Neural cell (in vitro differentiated cells): ENCODE measurements at regions not wholly inside any gene's neighbourhood (a gene's known extent, or its start where the extent isn't known, plus 50 kb on each side); places are given as distances from the start of the nearest gene placed in this dataset.

ENCODE experiments used
- H2AFZ ChIP-seq: fragments of 200-600, 300-800 bp; sonication (generic), shearing (Covaris generic); 2 replicates; pipeline ENCODE4 v1.6.0; 2014; ENCODE audit warnings: low read depth, mild to moderate bottlenecking, antibody characterized with exemption, low read length, moderate library complexity
- H3F3A ChIP-seq: fragments of 200-600 bp; shearing (Covaris generic); 2 replicates; pipeline ENCODE4 v1.6.1; 2016; ENCODE audit warnings: mild to moderate bottlenecking, moderate library complexity, mixed read lengths, antibody characterized with exemption, low read length; ENCODE audit not compliant: insufficient read depth, poor library complexity, severe bottlenecking
- H3K27ac ChIP-seq: fragments of 200-600, 300-800 bp; sonication (generic), shearing (Covaris generic); 2 replicates; pipeline ENCODE4 v1.5.1; 2014; ENCODE audit warnings: mild to moderate bottlenecking, low read length, moderate library complexity
- H3K27me3 ChIP-seq: fragments of 300-800, 200-600 bp; sonication (generic), shearing (Covaris generic); 2 replicates; pipeline ENCODE4 v1.6.0; 2014; ENCODE audit warnings: mild to moderate bottlenecking, low read depth, low read length, moderate library complexity; ENCODE audit not compliant: insufficient read depth
- H3K36me3 ChIP-seq: fragments of 300-800, 200-600 bp; sonication (generic), shearing (Covaris generic); 2 replicates; pipeline ENCODE4 v1.5.1; 2014; ENCODE audit warnings: mild to moderate bottlenecking, antibody characterized with exemption, low read length, moderate library complexity; ENCODE audit not compliant: insufficient read depth
- H3K4me2 ChIP-seq: fragments of 300-800, 200-600 bp; sonication (generic), shearing (Covaris generic); 2 replicates; pipeline ENCODE4 v1.6.0; 2014; ENCODE audit warnings: mild to moderate bottlenecking, low read length
- H3K4me3 ChIP-seq: fragments of 300-800, 200-600 bp; sonication (generic), shearing (Covaris generic); 2 replicates; pipeline ENCODE4 v1.5.1; 2014; ENCODE audit warnings: mild to moderate bottlenecking, low read length, moderate library complexity
- H3K79me2 ChIP-seq: fragments of 200-600 bp; shearing (Covaris generic); replicated peaks from 2 replicates; pipeline ENCODE4 v1.6.0; 2014; ENCODE audit warnings: mild to moderate bottlenecking, low read length, moderate library complexity; ENCODE audit not compliant: insufficient read depth
- H3K9ac ChIP-seq: fragments of 300-800, 200-600 bp; sonication (generic), shearing (Covaris generic); 2 replicates; pipeline ENCODE4 v1.6.1; 2016; ENCODE audit warnings: mild to moderate bottlenecking, low read length, mixed read lengths
- H3K9me2 ChIP-seq: fragments of 200-600 bp; shearing (Covaris generic); 2 replicates; pipeline ENCODE4 v1.6.1; 2016; ENCODE audit warnings: mild to moderate bottlenecking, low read length, mixed read lengths; ENCODE audit not compliant: insufficient read depth
- H3K9me3 ChIP-seq: fragments of 200-600, 300-800 bp; sonication (generic), shearing (Covaris generic); 2 replicates; pipeline ENCODE4 v1.6.1; 2016; ENCODE audit warnings: mild to moderate bottlenecking, mixed run types, low read length, moderate library complexity, mixed read lengths
- H4K20me1 ChIP-seq: fragments of 200-600 bp; shearing (Covaris generic); 2 replicates; pipeline ENCODE4 v1.6.1; 2016; ENCODE audit warnings: mild to moderate bottlenecking, mixed run types; ENCODE audit not compliant: insufficient read depth
- CTCF ChIP-seq: fragments of 450-650 bp; IDR thresholded peaks from 2 replicates; pipeline ENCODE4 v1.5.1; 2014; ENCODE audit warnings: antibody characterized with exemption, mild to moderate bottlenecking, moderate library complexity; ENCODE audit not compliant: poor library complexity, severe bottlenecking
- EP300 ChIP-seq: fragments of 450-650 bp; conservative IDR thresholded peaks from 2 replicates; pipeline ENCODE4 v1.6.1; 2014; ENCODE audit warnings: antibody characterized with exemption, mild to moderate bottlenecking, moderate library complexity; ENCODE audit not compliant: poor library complexity, severe bottlenecking
- EZH2 ChIP-seq: fragments of 200-600, 300-800 bp; shearing (Covaris generic), sonication (generic); IDR thresholded peaks from 2 replicates; pipeline ENCODE4 v1.6.1; 2014; ENCODE audit warnings: antibody characterized with exemption, low read length, borderline replicate concordance, mild to moderate bottlenecking; ENCODE audit not compliant: insufficient read depth, poor library complexity, severe bottlenecking
- MXI1 ChIP-seq: fragments of 450-650 bp; conservative IDR thresholded peaks from 2 replicates; pipeline ENCODE4 v1.6.1; 2014; ENCODE audit warnings: antibody characterized with exemption, mild to moderate bottlenecking; ENCODE audit not compliant: poor library complexity, severe bottlenecking
- POLR2AphosphoS5 ChIP-seq: IDR thresholded peaks from 2 replicates; pipeline ENCODE4 v1.6.1; 2012
- RAD21 ChIP-seq: fragments of 450-650 bp; conservative IDR thresholded peaks from 2 replicates; pipeline ENCODE4 v1.6.1; 2014; ENCODE audit warnings: antibody characterized with exemption, mild to moderate bottlenecking, moderate library complexity
- REST ChIP-seq: IDR thresholded peaks from 2 replicates; pipeline ENCODE4 v1.6.1; 2012; ENCODE audit warnings: borderline replicate concordance
- SMC3 ChIP-seq: fragments of 450-650 bp; conservative IDR thresholded peaks from 2 replicates; pipeline ENCODE4 v1.6.1; 2014; ENCODE audit warnings: antibody characterized with exemption, mild to moderate bottlenecking, moderate library complexity; ENCODE audit not compliant: poor library complexity
- TAF1 ChIP-seq: IDR thresholded peaks from 2 replicates; pipeline ENCODE4 v1.6.1; 2012; ENCODE audit warnings: low read depth

GRCh38 chr2:204354442-204354856 lies 190.8 kb upstream of the PARD3B start:
- no peak overlapping the region for H2AFZ ChIP-seq
- H3F3A ChIP-seq, result no peaks in the 10 kb centered on the region
- H3K9ac ChIP-seq, result no peak overlapping the region
- no peaks in the 10 kb centered on the region for H3K9me3 ChIP-seq
- no peaks in the 10 kb centered on the region for H3K9me2 ChIP-seq
- H3K27ac ChIP-seq, result no peak overlapping the region
- H3K36me3 ChIP-seq, result no peaks in the 10 kb centered on the region
- no peaks in the 10 kb centered on the region for H4K20me1 ChIP-seq
- no peaks in the 10 kb centered on the region for H3K27me3 ChIP-seq
- H3K4me2 ChIP-seq, result no peak overlapping the region
- TF ChIP-seq SMC3 (no peak), CTCF (no peak), POLR2AphosphoS5 (no peak), REST (no peak), TAF1 (no peak), EZH2 (no peak), MXI1 (no peak), RAD21 (no peak), EP300 (no peak)
- no peak overlapping the region for H3K4me3 ChIP-seq
- H3K79me2 ChIP-seq, result no peaks in the 10 kb centered on the region

GRCh38 chr2:204355688-204356087 lies 189.6 kb upstream of the PARD3B start:
- H3K9ac ChIP-seq, result no peak overlapping the region
- H3K27ac ChIP-seq, result peak overlapping the region; percentile 32
- H3F3A ChIP-seq, result no peaks in the 10 kb centered on the region
- TF ChIP-seq SMC3, result no peak
- TF ChIP-seq REST, result no peak
- no peak for TF ChIP-seq POLR2AphosphoS5
- H3K79me2 ChIP-seq, result no peaks in the 10 kb centered on the region
- no peak overlapping the region for H2AFZ ChIP-seq
- H3K9me3 ChIP-seq, result no peaks in the 10 kb centered on the region
- H3K4me3 ChIP-seq, result no peak overlapping the region
- H3K36me3 ChIP-seq, result no peaks in the 10 kb centered on the region
- H3K4me2 ChIP-seq, result no peak overlapping the region
- H3K27me3 ChIP-seq, result no peaks in the 10 kb centered on the region
- no peaks in the 10 kb centered on the region for H3K9me2 ChIP-seq
- H4K20me1 ChIP-seq, result no peaks in the 10 kb centered on the region
